Heart left ventricle (tissue), 16 donors: ENCODE measurements at regions not wholly inside any gene's neighbourhood (a gene's known extent, or its start where the extent isn't known, plus 50 kb on each side); places are given as distances from the start of the nearest gene placed in this dataset.

Source experiments
- ATAC-seq, 4 donors: fragments of 200-7000 bp; cut with Tn5 transposase; one replicate each; pipeline ENCODE4 v1.9.1; 2020 to 2022; ENCODE audit warnings: moderate library complexity in 4 of 4, mild to moderate bottlenecking in 3 of 4, moderate number of reproducible peaks in 1 of 4
- DNase-seq, 5 donors: peaks; one replicate each; pipeline ENCODE4 v3.0.0-alpha.2; 2020
- H3K27ac ChIP-seq, 12 donors: fragments of 200-600 bp; sonication (generic) in 4 of 12; one replicate each; pipeline versions ENCODE4 v1.5.0 to v1.8.0; 2016 to 2022; ENCODE audit warnings: mild to moderate bottlenecking in 2 of 12
- H3K27me3 ChIP-seq, 9 donors: fragments of 200-600 bp; sonication (generic) in 2 of 9; one replicate each; pipeline versions ENCODE4 v1.5.1 to v1.8.0; 2016 to 2022; ENCODE audit warnings: mild to moderate bottlenecking in 3 of 9
- H3K36me3 ChIP-seq, 9 donors: fragments of 200-600 bp; sonication (generic) in 2 of 9; one replicate each; pipeline versions ENCODE4 v1.5.0 to v1.8.0; 2018 to 2022; ENCODE audit warnings: mild to moderate bottlenecking in 2 of 9
- H3K4me1 ChIP-seq, 12 donors: fragments of 200-600 bp; sonication (generic) in 4 of 12; one replicate each; pipeline versions ENCODE4 v1.5.0 to v1.8.0; 2016 to 2022; ENCODE audit warnings: mild to moderate bottlenecking in 3 of 12
- H3K4me3 ChIP-seq, 12 donors: fragments of 200-600 bp; sonication (generic) in 4 of 12; one replicate each; pipeline versions ENCODE4 v1.5.0 to v1.8.0; 2017 to 2022; ENCODE audit warnings: mild to moderate bottlenecking in 9 of 12, moderate library complexity in 4 of 12
- H3K9me3 ChIP-seq, 12 donors: fragments of 200-600 bp; sonication (generic) in 4 of 12; one replicate each; pipeline versions ENCODE4 v1.5.0 to v1.8.0; 2016 to 2022; ENCODE audit warnings: mild to moderate bottlenecking in 1 of 12
- CTCF ChIP-seq, 12 donors: fragments of 200-600 bp; sonication (generic) in 4 of 12; IDR thresholded peaks; one replicate each; pipeline versions ENCODE4 v1.5.0 to v1.8.0; 2018 to 2022; ENCODE audit warnings: antibody characterized with exemption in 12 of 12, mild to moderate bottlenecking in 5 of 12
- POLR2A ChIP-seq, 2 donors: fragments of 450-650 bp; IDR thresholded peaks; one replicate each; pipeline ENCODE4 v1.6.1; 2017; ENCODE audit warnings: antibody characterized with exemption in 2 of 2, mild to moderate bottlenecking in 2 of 2, moderate library complexity in 2 of 2
- WGBS, 4 donors: extraction: QIAGEN DNeasy Blood & Tissue Kit in 2 of 4; methylation state at CpG; one replicate each; pipeline versions ENCODE4 v1.1.5 to v1.1.7; 2013 to 2018; 5-methylcytosine and 5-hydroxymethylcytosine counted together
- intact Hi-C, 10 donors: fragments of 100-400 bp; cut with DNase I; formaldehyde crosslinking; loops; one replicate each; pipeline versions ENCODE4 v1.11.1 to v1.14.2; 2022
- donor health status: ischemic (EF 13 %, LVEDD 7.1; RV severe dilation, severe dysfunction).
- donor health status: healthy with polysubstance abuse.
- donor health status: DM: no; HTN: yes; CAD: no.
- donor health status: DM: no; HTN: no; CAD: no.
- donor health status: ischemic (EF 25% LVEDD 6.9; RV normal size, moderate dysfunction).
- donor health status: ischemic (EF 25% LVEDD 5.7; RV mildly dilated, moderate dysfunction).
- donor health status: healthy.
- donor health status: DM: yes; HTN: yes; CAD: no.
- donor health status: ischemic (EF 35%, LVEDD 5.7; RV mildly dilated, moderate dysfunction).
- donor health status: nonischemic (EF 11% LVEDD 7.7; RV severe dilation, severe dysfunction).
- donor health status: DM: yes; HTN: yes; CAD: no.
- donor health status: PGD.
- donor health status: ischemic (EF 29% LVEDD 5.4; RV normal size, mild dysfunction).
- donor health status: nonischemic (EF 23%, LVEDD 6.1; RV moderate dilation, normal function).

GRCh38 chr7:19948160-19948559, 174.7 kb upstream of the TMEM196 start:
- no peaks in the 10 kb centered on the region for H3K36me3 ChIP-seq
- no peaks in the 10 kb centered on the region for H3K27me3 ChIP-seq
- no peak for TF ChIP-seq CTCF (IDR thresholded peaks at IDR 0.05)
- TF ChIP-seq POLR2A (IDR thresholded peaks at IDR 0.05), result no peak
- ATAC-seq (no peak), DNase-seq (no peak)
- no peak overlapping the region for H3K27ac ChIP-seq
- no peaks in the 10 kb centered on the region for H3K4me1 ChIP-seq
- intact Hi-C loops, result no loop called here
- H3K9me3 ChIP-seq, result peaks cover 0 to 28% (median 0%) of the 10 kb centered on the region in 12 donors
- 73 to 78% (median 75%) methylated on average over 3 of the region's 3 CpGs for WGBS, 4 donors
- no peak overlapping the region for H3K4me3 ChIP-seq

- H3K27me3 ChIP-seq, result no peaks in the 10 kb centered on the region
- 58 to 75% (median 68%) methylated on average over 5 of the region's 5 CpGs for WGBS, 4 donors
- H3K36me3 ChIP-seq, result no peaks in the 10 kb centered on the region
- no peak for TF ChIP-seq CTCF (IDR thresholded peaks at IDR 0.05)
- TF ChIP-seq POLR2A (IDR thresholded peaks at IDR 0.05), result no peak
- ATAC-seq (no peak), DNase-seq (no peak)
- H3K4me3 ChIP-seq, result no peak overlapping the region
- peaks cover 0 to 10% (median 0%) of the 10 kb centered on the region in 12 donors for H3K9me3 ChIP-seq
- H3K27ac ChIP-seq, result no peak overlapping the region
- intact Hi-C loops, result no loop called here
- H3K4me1 ChIP-seq, result no peaks in the 10 kb centered on the region
Measured at GRCh38 chr7:19944363-19945120, 171.1 kb upstream of the TMEM196 start.

- Histone ChIP-seq H3K4me1 (no peaks in the 10 kb centered on the region), H3K27ac (no peak overlapping the region), H3K4me3 (no peak overlapping the region), H3K9me3 (peaks cover 0 to 24% (median 13%) of the 10 kb centered on the region in 12 donors), H3K36me3 (no peaks in the 10 kb centered on the region), H3K27me3 (no peaks in the 10 kb centered on the region)
- intact Hi-C loops, result no loop called here
- ATAC-seq (no peak), DNase-seq (no peak)
- no peak for TF ChIP-seq POLR2A (IDR thresholded peaks at IDR 0.05)
- TF ChIP-seq CTCF (IDR thresholded peaks at IDR 0.05), result no peak
Measured at GRCh38 chr7:19939746-19940145, 166.3 kb upstream of the TMEM196 start.

DNA sequence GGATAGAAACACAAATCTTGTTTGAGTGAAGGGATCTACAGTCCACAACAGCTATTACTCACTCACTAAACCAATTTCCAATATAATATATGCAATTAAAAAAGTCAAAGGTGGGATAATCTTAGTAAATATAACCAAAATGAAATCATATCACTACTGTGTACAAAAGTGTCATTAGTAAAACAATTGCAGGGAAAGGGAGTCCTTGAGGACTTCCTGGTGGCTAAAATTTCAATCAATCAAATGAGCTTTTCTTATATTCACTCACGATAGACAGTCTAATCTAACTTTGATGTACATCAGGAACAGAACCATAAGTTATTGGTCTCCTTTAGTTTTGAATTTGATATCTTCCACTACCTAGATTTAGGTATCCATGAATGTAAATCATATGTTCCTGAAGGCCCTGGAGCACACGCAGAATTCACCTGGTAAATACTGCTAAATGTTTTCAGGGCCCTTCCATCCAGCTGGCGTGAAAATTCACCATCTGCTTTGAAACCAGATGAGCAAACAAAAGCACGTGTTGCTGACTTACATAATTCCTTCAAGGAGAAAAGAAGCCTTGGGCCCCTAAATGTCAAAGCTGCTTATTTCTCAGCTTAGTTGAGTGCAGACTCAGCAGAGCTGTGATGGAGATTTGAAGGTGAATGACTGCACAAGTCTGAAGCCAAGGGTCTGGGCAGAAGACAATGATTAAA, 159.3 kb upstream of the TMEM196 start:
- Histone ChIP-seq H3K4me1 (no peaks in the 10 kb centered on the region), H3K36me3 (no peaks in the 10 kb centered on the region), H3K27me3 (no peaks in the 10 kb centered on the region), H3K27ac (no peak overlapping the region), H3K4me3 (no peak overlapping the region), H3K9me3 (peaks cover 0 to 25% (median 13%) of the 10 kb centered on the region in 12 donors)
- intact Hi-C loops, result no loop called here
- DNase-seq, result no peak
- WGBS, 4 donors, result 57 to 81% (median 73%) methylated on average over 4 of the region's 4 CpGs
- TF ChIP-seq CTCF (IDR thresholded peaks at IDR 0.05), result no peak
- no peak for TF ChIP-seq POLR2A (IDR thresholded peaks at IDR 0.05)
- no peak for ATAC-seq
